GM23248 (cell line): ENCODE measurements at regions not wholly inside any gene's neighbourhood (a gene's known extent, or its start where the extent isn't known, plus 50 kb on each side); places are given as distances from the start of the nearest gene placed in this dataset.

Experiments
- DNase-seq: peaks from one replicate; pipeline ENCODE4 v3.0.0-alpha.2; 2015
- H2AFZ ChIP-seq: fragments of 200-600 bp; sonication (generic); 2 replicates; pipeline ENCODE4 v1.6.1; 2016; ENCODE audit warnings: antibody characterized with exemption
- H3F3A ChIP-seq: fragments of 200-600 bp; sonication (generic); 2 replicates; pipeline ENCODE4 v1.6.1; 2016; ENCODE audit warnings: mild to moderate bottlenecking, antibody characterized with exemption, mixed run types; ENCODE audit not compliant: insufficient read depth
- H3K27ac ChIP-seq: fragments of 200-600 bp; sonication (generic); 2 replicates; pipeline ENCODE4 v1.5.1; 2016; ENCODE audit warnings: mild to moderate bottlenecking
- H3K27me3 ChIP-seq: fragments of 200-600 bp; sonication (generic); replicated peaks from 2 replicates; pipeline ENCODE4 v1.6.1; 2016; ENCODE audit warnings: mild to moderate bottlenecking; ENCODE audit not compliant: insufficient read depth
- H3K36me3 ChIP-seq: fragments of 200-600 bp; sonication (generic); 2 replicates; pipeline ENCODE4 v1.6.1; 2016; ENCODE audit warnings: low read depth, mild to moderate bottlenecking
- H3K4me1 ChIP-seq: fragments of 200-600 bp; sonication (generic); 2 replicates; pipeline ENCODE4 v1.6.1; 2016; ENCODE audit warnings: mild to moderate bottlenecking; ENCODE audit not compliant: insufficient read depth
- H3K4me2 ChIP-seq: fragments of 200-600 bp; sonication (generic); one replicate; pipeline ENCODE4 v1.6.1; 2016; ENCODE audit warnings: mild to moderate bottlenecking; ENCODE audit not compliant: unreplicated experiment
- H3K4me3 ChIP-seq: fragments of 200-600 bp; sonication (generic); 2 replicates; pipeline ENCODE4 v1.5.1; 2016; ENCODE audit warnings: mild to moderate bottlenecking
- H3K79me2 ChIP-seq: fragments of 200-600 bp; sonication (generic); 2 replicates; pipeline ENCODE4 v1.6.1; 2016; ENCODE audit warnings: mild to moderate bottlenecking; ENCODE audit not compliant: insufficient read depth
- H3K9ac ChIP-seq: fragments of 200-600 bp; sonication (generic); 2 replicates; pipeline ENCODE4 v1.6.1; 2016; ENCODE audit warnings: mild to moderate bottlenecking
- H3K9me2 ChIP-seq: fragments of 200-600 bp; sonication (generic); 2 replicates; pipeline ENCODE4 v1.6.1; 2016; ENCODE audit warnings: mixed run types, mild to moderate bottlenecking, moderate library complexity; ENCODE audit not compliant: insufficient read depth
- H3K9me3 ChIP-seq: fragments of 200-600 bp; sonication (generic); one replicate; pipeline ENCODE4 v1.6.1; 2017; ENCODE audit warnings: low read depth
- H4K20me1 ChIP-seq: fragments of 200-600 bp; sonication (generic); 2 replicates; pipeline ENCODE4 v1.6.0; 2016; ENCODE audit not compliant: insufficient read depth
- EZH2 ChIP-seq: fragments of 200-600 bp; sonication (generic); IDR thresholded peaks from 2 replicates; pipeline ENCODE4 v1.6.1; 2018; ENCODE audit warnings: antibody characterized with exemption, mild to moderate bottlenecking; ENCODE audit not compliant: insufficient read depth, poor library complexity, severe bottlenecking
- EZH2phosphoT487 ChIP-seq: fragments of 200-600 bp; sonication (generic); IDR thresholded peaks from 2 replicates; pipeline ENCODE4 v1.6.1; 2018; ENCODE audit warnings: antibody characterized with exemption, moderate library complexity, mild to moderate bottlenecking, low read depth; ENCODE audit not compliant: insufficient read depth
- WGBS, 2 experiments: methylation state at CpG; one replicate each; pipeline ENCODE4 v1.1.6; 2015 to 2017; ENCODE audit warnings: low lambda C conversion rate in 2 of 2, low coverage in 1 of 2; ENCODE audit errors: missing lambda C conversion rate in 2 of 2; 5-methylcytosine and 5-hydroxymethylcytosine counted together
- in situ Hi-C: fragments of 300-500 bp; cut with MboI; formaldehyde crosslinking; loops from 2 replicates; pipeline ENCODE4 v1.15.0; 2020

- in situ Hi-C loops: no loop called here
Observed at GRCh38 chr2:37555457-37555856, 116.0 kb downstream of the CDC42EP3 start.

GRCh38 chr2:37556256-37556655 is 115.2 kb downstream of the CDC42EP3 start:
- no peak overlapping the region for H3K27ac ChIP-seq
- H3K4me2 ChIP-seq: no peak overlapping the region
- H3F3A ChIP-seq: peaks cover 8% of the 10 kb centered on the region
- H3K4me1 ChIP-seq: peaks cover 5% of the 10 kb centered on the region
- H2AFZ ChIP-seq: no peak overlapping the region
- WGBS, 2 experiments: 92 to 93% methylated on average over 3 of the region's 3 CpGs
- no peak overlapping the region for H3K4me3 ChIP-seq
- no peaks in the 10 kb centered on the region for H3K9me3 ChIP-seq
- TF ChIP-seq EZH2 (no peak), EZH2phosphoT487 (no peak)
- H3K79me2 ChIP-seq: no peaks in the 10 kb centered on the region
- no peaks in the 10 kb centered on the region for H4K20me1 ChIP-seq
- DNase-seq: no peak
- no peaks in the 10 kb centered on the region for H3K27me3 ChIP-seq
- in situ Hi-C loops: no loop called here
- no peaks in the 10 kb centered on the region for H3K9me2 ChIP-seq
- no peaks in the 10 kb centered on the region for H3K36me3 ChIP-seq
- no peak overlapping the region for H3K9ac ChIP-seq

More at GRCh38 chr2:37555457-37555856, 116.0 kb downstream of the CDC42EP3 start:
- no peaks in the 10 kb centered on the region for H3K9me2 ChIP-seq
- H3F3A ChIP-seq: peaks cover under 1% of the 10 kb centered on the region
- H3K27me3 ChIP-seq: no peaks in the 10 kb centered on the region
- H3K4me1 ChIP-seq: no peaks in the 10 kb centered on the region
- no peaks in the 10 kb centered on the region for H4K20me1 ChIP-seq
- no peak overlapping the region for H3K4me2 ChIP-seq
- no peak for TF ChIP-seq EZH2phosphoT487
- no peak for TF ChIP-seq EZH2
- no peak overlapping the region for H2AFZ ChIP-seq
- WGBS, 2 experiments: 95 to 97% methylated on average over 5 of the region's 5 CpGs
- no peak overlapping the region for H3K9ac ChIP-seq
- no peaks in the 10 kb centered on the region for H3K9me3 ChIP-seq
- H3K27ac ChIP-seq: no peak overlapping the region
- no peak overlapping the region for H3K4me3 ChIP-seq
- no peaks in the 10 kb centered on the region for H3K36me3 ChIP-seq
- no peaks in the 10 kb centered on the region for H3K79me2 ChIP-seq
- DNase-seq: no peak

GRCh38 chr2:37558623-37559022 is 112.8 kb downstream of the CDC42EP3 start:
- Histone ChIP-seq H3K27me3 (no peaks in the 10 kb centered on the region), H3K9me2 (no peaks in the 10 kb centered on the region), H3K4me2 (no peak overlapping the region), H3K9ac (no peak overlapping the region), H3K27ac (no peak overlapping the region), H2AFZ (0 out of 2 replicates have a peak overlapping the region, but pooled peaks have one; percentile 6), H3K36me3 (no peaks in the 10 kb centered on the region), H3K9me3 (no peaks in the 10 kb centered on the region), H3K79me2 (no peaks in the 10 kb centered on the region), H3K4me3 (no peak overlapping the region), H3K4me1 (peaks cover 29% of the 10 kb centered on the region), H4K20me1 (no peaks in the 10 kb centered on the region), H3F3A (peaks cover 30% of the 10 kb centered on the region)
- in situ Hi-C loops: no loop called here
- no peak for TF ChIP-seq EZH2
- DNase-seq: no peak
- 95 to 100% methylated on average over 1 of the region's 1 CpG for WGBS, 2 experiments

- H3F3A ChIP-seq: peaks cover 46% of the 10 kb centered on the region
- no peaks in the 10 kb centered on the region for H3K27me3 ChIP-seq
- H3K9me3 ChIP-seq: no peaks in the 10 kb centered on the region
- WGBS, 2 experiments: 97 to 99% methylated on average over 5 of the region's 5 CpGs
- H3K9me2 ChIP-seq: no peaks in the 10 kb centered on the region
- no peak overlapping the region for H3K4me2 ChIP-seq
- DNase-seq: no peak
- H4K20me1 ChIP-seq: no peaks in the 10 kb centered on the region
- peaks cover 45% of the 10 kb centered on the region for H3K4me1 ChIP-seq
- TF ChIP-seq EZH2phosphoT487 (no peak), EZH2 (no peak)
- no peak overlapping the region for H3K4me3 ChIP-seq
- in situ Hi-C loops: no loop called here
- H3K9ac ChIP-seq: no peak overlapping the region
- no peaks in the 10 kb centered on the region for H3K79me2 ChIP-seq
- H3K27ac ChIP-seq: no peak overlapping the region
- H2AFZ ChIP-seq: no peak overlapping the region
- no peaks in the 10 kb centered on the region for H3K36me3 ChIP-seq
Observed at GRCh38 chr2:37560241-37560848, 111.1 kb downstream of the CDC42EP3 start.
